GM21447 (cell line): ENCODE measurements at regions not wholly inside any gene's neighbourhood (a gene's known extent, or its start where the extent isn't known, plus 50 kb on each side); places are given as distances from the start of the nearest gene placed in this dataset.
"Not testable (repeated sequence)": the region's sequence is repeated elsewhere in the genome, so short reads cannot be mapped to it uniquely, and the experiment has no call there.

Source experiments
- ATAC-seq: cut with Tn5 transposase; IDR thresholded peaks from one replicate; pipeline ENCODE4 v1.9.1; 2021; ENCODE audit not compliant: unreplicated experiment

DNA sequence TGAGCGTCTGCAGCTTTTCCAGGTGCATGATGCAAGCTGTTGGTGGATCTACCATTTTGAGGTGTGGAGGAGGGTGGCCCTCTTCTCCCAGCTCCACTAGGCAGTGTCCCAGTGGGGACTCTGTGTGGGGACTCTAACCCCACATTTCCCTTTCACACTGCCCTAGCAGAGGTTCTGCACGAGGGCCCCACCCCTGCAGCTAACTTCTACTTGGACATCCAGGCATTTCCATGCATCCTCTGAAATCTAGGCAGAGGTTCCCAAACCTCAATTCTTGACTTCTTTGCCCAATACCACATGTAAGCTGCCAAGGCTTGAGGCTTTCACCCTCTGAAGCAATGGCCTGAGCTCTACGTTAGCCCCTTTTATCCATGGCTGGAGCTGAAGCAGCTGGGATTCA, 61.4 kb upstream of the HGFAC start:
- ATAC-seq, result not testable (repeated sequence)

DNA sequence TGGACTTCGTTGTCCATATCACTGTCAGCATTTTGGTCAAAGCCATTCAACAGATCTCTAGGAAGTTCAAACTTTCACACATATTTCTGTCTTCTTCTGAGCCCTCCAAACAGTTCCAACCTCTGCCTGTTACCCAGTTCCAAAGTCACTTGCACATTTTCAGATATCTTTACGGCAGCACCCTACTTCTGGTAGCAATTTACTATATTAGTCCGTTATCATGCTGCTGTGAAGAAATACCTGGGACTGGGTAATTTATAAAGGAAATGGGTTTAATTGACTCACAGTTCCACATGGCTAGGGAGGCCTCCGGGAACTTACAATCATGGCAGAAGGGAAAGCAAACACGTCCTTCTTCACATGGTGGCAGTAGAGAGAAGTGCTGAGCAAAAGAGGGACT, 60.6 kb upstream of the HGFAC start:
- ATAC-seq, result not testable (repeated sequence)

DNA sequence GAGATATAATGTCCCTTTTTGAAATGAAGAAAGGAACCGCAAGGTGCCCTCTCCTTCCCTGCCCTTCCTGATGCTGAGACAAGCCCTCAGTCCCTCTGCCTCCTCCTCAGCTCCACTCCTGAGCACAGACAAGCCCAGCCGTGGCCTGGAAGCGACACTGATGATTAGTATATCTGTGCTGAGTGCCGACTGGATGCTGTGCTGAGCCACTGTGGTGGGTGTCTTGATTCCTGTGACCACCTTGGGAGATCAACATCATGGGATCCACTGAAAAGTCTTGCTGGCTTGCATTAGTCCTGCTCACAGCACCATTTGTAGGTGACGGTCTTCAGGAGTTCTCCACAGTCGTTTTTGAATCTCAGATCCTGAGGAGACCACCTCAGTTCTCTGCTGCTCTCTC, 59.5 kb upstream of the HGFAC start:
- no peak for ATAC-seq

DNA sequence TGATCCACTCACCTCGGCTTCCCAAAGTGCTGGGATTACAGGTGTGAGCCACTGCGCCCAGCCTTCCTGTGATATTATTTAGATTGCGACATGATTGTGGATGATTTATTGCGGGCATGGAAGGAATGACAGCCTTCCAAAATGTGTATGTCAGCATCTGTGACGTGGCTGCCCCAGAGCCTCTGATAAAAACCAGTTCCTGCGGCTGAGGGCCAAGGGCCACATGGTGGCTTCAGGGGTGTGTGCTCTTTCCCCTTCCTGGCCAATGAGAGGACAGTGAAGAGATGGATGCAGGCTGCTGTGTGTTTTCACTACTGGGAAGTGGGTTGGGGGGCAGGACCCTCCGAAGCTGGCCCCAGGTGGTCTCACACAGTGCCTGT, 57.4 kb upstream of the HGFAC start:
- ATAC-seq, result no peak

DNA sequence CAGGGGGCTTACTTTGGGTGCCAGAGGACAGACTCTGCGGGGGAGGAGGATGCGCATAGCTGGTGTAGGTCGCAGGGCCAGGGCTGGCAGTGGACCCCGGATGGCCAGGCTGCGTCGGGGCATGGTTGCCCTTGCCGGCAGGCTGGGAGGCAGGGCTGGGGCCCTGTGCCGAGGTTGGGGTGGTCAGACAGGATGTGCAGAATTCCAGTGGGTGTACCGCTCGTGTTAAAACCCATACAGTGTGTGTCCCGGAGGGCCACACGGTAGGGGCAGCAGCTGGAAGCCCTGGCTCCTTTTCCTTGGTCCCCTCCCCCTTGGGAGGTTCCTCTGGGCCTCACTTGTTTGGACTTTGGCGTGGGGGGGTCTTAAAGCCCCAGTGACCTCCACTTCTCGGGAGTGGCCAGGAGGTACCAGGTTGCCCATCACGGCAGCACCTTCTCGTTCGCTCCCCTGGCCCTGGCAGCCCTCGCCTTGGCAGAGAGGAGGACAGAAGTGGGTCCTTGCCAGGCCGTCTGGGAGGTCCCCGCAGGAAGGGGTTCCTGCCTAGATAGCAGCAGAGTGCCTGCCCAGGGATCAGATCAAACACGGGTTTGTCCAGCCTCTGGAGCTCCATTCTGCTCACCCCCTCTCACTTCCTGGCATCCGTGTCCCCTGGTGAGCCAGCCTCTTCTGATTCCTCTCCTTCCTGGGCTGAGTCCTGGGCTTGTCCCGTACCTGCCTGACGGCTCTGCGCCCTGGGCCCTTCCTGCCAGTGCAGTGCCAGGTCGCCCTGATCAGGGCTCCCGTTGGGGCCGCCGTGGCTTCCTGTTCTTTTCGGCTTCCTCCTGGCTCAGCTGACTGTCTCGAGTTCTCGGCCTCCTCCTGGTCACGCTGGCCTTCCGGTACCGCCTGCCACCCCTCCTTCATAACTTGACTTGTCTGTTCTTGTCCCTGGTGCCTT, 56.7 kb upstream of the HGFAC start:
- no peak for ATAC-seq

- ATAC-seq, result no peak
Observed at GRCh38 chr4:3385711-3386420, 55.9 kb upstream of the HGFAC start.

DNA sequence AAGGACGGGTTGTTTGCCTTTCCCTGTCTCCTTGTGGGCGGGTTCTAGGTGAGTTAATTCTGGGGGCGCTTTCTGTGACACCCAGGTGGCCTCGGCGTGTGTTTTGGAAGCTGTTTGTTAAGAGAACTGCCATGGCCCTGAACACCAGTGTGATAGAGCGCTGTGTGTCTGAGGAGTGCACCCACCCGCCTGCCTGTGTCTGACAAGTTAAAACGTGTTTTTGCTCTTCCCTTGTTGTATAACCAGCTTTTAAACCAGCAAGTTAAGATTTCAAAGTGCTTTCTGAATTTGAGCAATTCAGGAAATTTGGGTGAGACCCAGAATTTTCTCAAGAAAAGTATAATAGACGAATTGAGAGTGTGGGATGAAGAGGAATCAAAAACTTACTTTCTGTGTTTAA, 55.2 kb upstream of the HGFAC start:
- no peak for ATAC-seq

DNA sequence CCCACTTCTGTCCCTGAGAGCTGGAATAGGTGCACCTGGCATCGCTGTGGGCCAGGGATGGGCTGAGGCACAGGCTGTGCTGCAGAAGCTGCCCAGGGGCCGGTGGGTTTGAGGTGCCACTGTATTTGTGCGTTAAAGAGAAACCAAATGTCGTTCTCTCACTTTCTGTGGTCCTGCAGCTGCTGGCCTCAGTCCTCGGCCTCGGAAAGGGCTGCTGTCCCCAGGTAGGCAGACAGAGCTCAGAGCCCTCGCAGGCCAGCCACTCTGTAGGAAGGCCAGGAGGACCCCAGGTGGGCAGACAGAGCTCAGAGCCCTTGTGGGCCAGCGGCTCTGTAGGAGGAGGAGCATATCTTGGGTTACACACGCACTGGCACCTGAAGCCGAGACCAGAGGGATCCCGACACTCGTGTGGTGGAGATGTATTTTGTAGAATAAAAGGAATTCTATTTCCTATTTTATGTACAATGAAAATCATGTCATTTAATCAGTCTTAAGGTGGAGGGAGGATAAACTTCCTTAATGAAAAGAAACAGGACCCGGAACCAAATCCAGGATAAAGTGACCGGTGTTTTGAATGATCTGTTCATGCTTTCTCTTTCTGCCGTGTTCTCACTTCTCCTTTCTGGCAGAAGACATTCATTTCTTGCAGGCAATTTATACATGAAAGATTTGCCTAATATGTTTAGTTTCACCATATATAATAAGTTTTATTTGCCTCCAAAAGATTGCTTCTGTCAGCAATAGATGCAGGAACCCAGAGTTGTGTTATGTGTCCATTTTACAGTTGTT, 54.4 kb upstream of the HGFAC start:
- ATAC-seq, result peak; percentile 47

DNA sequence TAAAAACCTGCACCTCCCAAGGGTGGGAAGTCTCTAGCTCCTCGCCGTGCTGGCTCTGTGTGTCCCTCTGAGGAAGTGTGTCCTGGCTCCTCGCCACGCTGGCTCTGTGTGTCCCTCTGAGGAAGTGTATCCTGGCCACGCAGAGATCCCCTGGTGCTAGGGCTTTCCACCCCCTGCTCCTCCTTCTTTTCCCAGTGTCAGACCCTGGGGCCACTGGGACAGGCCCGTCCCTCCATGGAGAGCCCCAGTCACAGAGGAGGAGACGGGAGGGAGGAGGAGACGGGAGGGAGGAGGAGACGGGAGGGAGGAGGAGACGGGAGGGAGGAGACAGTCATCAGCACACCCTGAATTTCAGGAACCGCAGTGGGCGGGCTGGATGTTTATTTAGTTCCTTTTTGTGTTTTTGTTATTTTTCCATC, 53.8 kb upstream of the HGFAC start:
- ATAC-seq, result peak; percentile 35

DNA sequence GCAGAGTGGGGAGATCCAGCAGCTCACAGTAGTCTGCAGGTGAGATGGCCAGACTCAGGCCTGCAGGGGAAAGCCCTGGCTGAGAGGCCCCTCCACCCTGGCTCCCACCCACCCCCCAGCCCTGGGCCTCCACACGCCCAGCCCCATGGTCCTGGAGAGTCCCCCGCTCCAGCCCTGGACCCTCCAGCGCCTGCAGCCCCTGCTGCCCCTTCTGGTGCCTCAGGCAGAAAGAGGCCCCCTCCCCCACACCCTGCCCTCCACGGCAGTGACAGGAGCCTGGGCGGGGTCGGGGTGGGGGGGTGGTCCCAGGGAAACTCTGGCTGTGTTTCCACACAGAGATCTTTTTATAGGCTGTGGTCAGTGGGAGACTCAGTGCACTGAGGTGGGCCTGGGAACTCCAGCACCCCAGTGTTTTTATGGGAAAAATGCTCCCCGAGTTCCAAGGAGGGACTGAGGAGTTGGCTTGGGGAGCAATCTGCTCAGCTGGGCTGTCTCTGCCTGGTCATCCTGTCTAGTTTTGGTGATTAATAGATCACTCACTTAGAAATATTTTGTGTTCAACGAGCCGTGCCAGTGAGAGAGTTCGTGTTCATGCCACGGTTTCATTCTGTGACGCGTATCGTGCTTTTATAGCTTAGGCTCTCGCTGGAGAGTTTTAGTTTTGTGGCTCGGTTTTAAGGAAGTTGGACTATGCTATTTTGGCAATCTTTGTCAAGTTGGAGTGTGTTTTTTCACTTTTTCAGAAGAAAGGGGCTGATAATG, 53.1 kb upstream of the HGFAC start:
- ATAC-seq, result peak; percentile 70

- ATAC-seq, result no peak
Observed at GRCh38 chr4:3389233-3390215, 52.2 kb upstream of the HGFAC start.

- no peak for ATAC-seq
Observed at GRCh38 chr4:3390288-3390811, 51.4 kb upstream of the HGFAC start.

DNA sequence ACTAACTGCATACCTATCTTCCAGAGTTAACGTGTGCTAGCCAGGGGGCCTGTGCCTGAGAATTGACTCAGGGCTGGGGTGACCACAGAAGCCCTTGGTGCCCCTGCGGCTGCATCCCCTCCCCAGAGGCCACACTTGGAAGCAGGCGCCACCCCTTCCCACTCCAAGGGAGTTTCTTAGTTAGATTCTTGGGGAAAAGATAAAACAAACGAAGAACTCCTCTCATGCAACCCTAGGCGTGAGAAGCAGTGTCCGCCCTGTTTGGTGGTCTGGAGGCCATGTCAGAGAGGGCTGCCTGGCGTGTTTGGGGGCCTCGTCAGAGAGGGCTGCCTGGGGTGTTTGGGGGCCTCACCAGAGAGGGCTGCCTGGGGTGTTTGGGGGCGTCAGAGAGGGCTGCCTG, 50.3 kb upstream of the HGFAC start:
- ATAC-seq, result no peak
